Nephron (organoid): ENCODE measurements at regions not wholly inside any gene's neighbourhood (a gene's known extent, or its start where the extent isn't known, plus 50 kb on each side); places are given as distances from the start of the nearest gene placed in this dataset.
"Not testable (repeated sequence)": the region's sequence is repeated elsewhere in the genome, so short reads cannot be mapped to it uniquely, and the experiment has no call there.

Experiments
- H3K27ac Mint-ChIP-seq, 3 experiments: 2 replicates each; pipeline ENCODE4 v1.8.0; 2020; ENCODE audit warnings: mixed read lengths in 3 of 3, mild to moderate bottlenecking in 2 of 3, moderate library complexity in 1 of 3
- H3K27me3 Mint-ChIP-seq: 2 replicates; pipeline ENCODE4 v1.8.0; 2021; ENCODE audit warnings: low read depth, mild to moderate bottlenecking, moderate library complexity, mixed read lengths
- H3K36me3 Mint-ChIP-seq: 2 replicates; pipeline ENCODE4 v1.8.0; 2020; ENCODE audit warnings: low read depth, mixed read lengths
- H3K4me1 Mint-ChIP-seq: 2 replicates; pipeline ENCODE4 v1.8.0; 2020; ENCODE audit warnings: mixed read lengths
- H3K4me3 Mint-ChIP-seq, 3 experiments: 2 replicates each; pipeline ENCODE4 v1.8.0; 2020; ENCODE audit warnings: mild to moderate bottlenecking in 3 of 3, mixed read lengths in 3 of 3, moderate library complexity in 2 of 3
- H3K9me3 Mint-ChIP-seq: 2 replicates; pipeline ENCODE4 v1.8.0; 2020; ENCODE audit warnings: mixed read lengths
- TF ChIP-seq, protein P1 (sequence below), 3 experiments: fragments of 200-600 bp; sonication (generic); IDR thresholded peaks; one replicate each; pipeline ENCODE4 v1.5.0; 2021; ENCODE audit warnings: antibody characterized with exemption in 3 of 3; ENCODE audit not compliant: unreplicated experiment in 3 of 3

DNA sequence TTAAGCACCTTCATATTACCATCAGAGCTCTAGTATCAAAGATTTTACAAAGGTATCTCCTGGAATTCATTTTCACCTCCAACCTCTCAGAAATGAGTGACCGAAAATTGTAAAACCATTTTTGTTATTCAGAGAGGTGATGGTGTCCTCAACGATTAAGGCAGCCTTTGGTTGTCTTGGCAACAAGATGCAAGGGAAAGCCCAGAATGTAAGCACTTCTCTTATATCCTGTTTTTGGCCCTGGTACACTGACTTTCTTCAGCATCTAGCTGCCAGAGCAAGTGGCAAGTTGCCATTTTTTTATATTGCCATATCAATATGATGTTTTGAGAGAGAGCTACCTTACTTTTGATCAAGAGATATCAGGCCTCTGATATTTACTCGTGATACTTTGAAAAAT, 384.9 kb upstream of the NECTIN3 start:
- Mint-ChIP-seq H3K9me3 (no peaks in the 10 kb centered on the region), H3K27me3 (no peaks in the 10 kb centered on the region)
- TF ChIP-seq, protein P1, sequence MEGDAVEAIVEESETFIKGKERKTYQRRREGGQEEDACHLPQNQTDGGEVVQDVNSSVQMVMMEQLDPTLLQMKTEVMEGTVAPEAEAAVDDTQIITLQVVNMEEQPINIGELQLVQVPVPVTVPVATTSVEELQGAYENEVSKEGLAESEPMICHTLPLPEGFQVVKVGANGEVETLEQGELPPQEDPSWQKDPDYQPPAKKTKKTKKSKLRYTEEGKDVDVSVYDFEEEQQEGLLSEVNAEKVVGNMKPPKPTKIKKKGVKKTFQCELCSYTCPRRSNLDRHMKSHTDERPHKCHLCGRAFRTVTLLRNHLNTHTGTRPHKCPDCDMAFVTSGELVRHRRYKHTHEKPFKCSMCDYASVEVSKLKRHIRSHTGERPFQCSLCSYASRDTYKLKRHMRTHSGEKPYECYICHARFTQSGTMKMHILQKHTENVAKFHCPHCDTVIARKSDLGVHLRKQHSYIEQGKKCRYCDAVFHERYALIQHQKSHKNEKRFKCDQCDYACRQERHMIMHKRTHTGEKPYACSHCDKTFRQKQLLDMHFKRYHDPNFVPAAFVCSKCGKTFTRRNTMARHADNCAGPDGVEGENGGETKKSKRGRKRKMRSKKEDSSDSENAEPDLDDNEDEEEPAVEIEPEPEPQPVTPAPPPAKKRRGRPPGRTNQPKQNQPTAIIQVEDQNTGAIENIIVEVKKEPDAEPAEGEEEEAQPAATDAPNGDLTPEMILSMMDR (IDR thresholded peaks at IDR 0.05; ENCODE audit: unreplicated experiment in 3 of 3) = no peak

DNA sequence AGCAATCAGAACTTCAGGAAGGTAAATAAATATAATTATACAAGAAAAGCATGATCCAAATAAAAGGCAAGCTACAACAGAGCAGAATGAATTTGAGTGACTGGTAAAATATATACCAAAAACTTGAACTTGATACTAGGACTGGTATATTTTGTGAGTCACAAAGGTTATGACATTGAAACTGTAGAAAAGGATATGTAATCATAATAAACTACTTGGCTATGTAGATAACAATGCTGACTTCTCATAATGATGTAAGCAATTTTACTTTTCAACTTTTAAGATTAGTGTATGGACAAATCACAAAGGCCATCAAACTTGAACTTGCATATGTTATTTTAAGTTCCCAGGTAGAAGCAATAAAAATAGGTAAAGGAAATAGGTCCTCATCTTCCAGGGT, 384.5 kb upstream of the NECTIN3 start:
- Mint-ChIP-seq H3K36me3 (no peaks in the 10 kb centered on the region), H3K4me1 (peaks cover 5% of the 10 kb centered on the region), H3K27me3 (no peaks in the 10 kb centered on the region), H3K9me3 (no peaks in the 10 kb centered on the region), H3K27ac (no peak overlapping the region), H3K4me3 (no peak overlapping the region)
- TF ChIP-seq, protein P1 (IDR thresholded peaks at IDR 0.05; ENCODE audit: unreplicated experiment in 3 of 3) = no peak

More for the DNA sequence above, 384.9 kb upstream of the NECTIN3 start:
- H3K4me3 Mint-ChIP-seq = no peak overlapping the region
- H3K36me3 Mint-ChIP-seq = no peaks in the 10 kb centered on the region
- H3K4me1 Mint-ChIP-seq = peaks cover under 1% of the 10 kb centered on the region
- no peak overlapping the region for H3K27ac Mint-ChIP-seq

DNA sequence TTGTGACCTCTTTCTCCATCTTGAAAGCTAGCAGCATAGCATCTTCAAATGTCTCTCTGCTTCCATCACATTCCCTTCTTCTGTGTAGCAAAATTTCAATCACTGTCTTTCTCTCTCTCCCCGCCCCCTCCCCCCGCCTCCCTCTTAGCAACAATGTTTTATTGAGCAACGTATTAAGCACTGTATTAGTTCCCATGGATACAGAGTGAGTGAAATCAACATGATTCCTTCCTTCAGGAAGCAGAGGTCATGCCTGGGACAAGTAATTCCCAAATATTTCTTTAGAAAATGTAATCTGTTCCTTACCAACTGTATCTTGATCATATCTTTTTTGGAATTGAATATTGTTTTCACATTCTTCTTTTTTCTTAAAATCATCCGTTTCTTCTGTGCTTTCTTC, 373.7 kb upstream of the NECTIN3 start:
- no peak overlapping the region for H3K27ac Mint-ChIP-seq
- H3K4me3 Mint-ChIP-seq = no peak overlapping the region
- H3K27me3 Mint-ChIP-seq = no peaks in the 10 kb centered on the region
- TF ChIP-seq, protein P1 (IDR thresholded peaks at IDR 0.05; ENCODE audit: unreplicated experiment in 3 of 3) = no peak
- peaks cover 3% of the 10 kb centered on the region for H3K36me3 Mint-ChIP-seq
- H3K4me1 Mint-ChIP-seq = no peaks in the 10 kb centered on the region
- H3K9me3 Mint-ChIP-seq = peaks cover 10% of the 10 kb centered on the region

DNA sequence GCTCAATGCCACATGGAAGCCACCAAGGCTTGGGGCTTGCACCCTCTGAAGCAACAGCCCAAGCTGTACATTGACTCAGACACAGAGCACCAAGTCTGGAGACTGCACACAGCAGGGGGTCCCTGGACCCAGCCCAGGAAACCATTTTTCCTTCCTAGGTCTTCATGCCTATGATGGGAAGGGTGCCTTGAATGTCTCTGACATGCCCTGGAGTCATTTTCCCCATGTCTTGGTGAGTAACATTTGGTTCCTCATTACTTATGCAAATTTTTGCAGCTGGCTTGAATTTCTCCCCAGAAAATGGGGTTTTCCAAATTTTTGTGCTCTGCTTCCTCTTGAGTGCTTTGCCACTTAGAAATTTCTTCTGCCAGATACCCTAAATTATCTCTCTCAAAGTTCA, 367.3 kb upstream of the NECTIN3 start:
- H3K4me1 Mint-ChIP-seq, H3K27ac Mint-ChIP-seq, H3K36me3 Mint-ChIP-seq, H3K4me3 Mint-ChIP-seq, H3K27me3 Mint-ChIP-seq: not testable (repeated sequence)
- peaks cover 34% of the 10 kb centered on the region for H3K9me3 Mint-ChIP-seq

DNA sequence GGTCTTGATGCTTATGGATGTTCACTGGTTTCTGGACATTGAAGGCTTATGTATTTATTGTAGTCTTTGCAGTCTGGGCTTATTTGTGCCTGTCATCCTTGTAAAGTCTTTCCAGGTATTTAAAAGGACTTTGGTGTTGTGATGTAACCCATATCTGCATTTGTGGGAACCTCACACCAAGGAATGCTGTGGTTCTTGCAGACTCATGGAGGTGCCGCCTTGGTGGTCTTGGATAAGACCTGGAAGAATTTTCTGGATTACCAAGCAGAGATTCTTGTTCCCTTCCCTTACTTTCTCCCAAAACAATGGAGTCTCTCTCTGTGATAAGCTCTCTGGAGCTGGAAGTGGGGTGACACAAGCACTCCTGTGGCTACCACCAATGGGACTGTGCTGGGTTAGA, 363.5 kb upstream of the NECTIN3 start:
- H3K36me3 Mint-ChIP-seq = peaks cover 6% of the 10 kb centered on the region
- peaks cover 26% of the 10 kb centered on the region for H3K9me3 Mint-ChIP-seq
- H3K27me3 Mint-ChIP-seq = no peaks in the 10 kb centered on the region
- no peak overlapping the region for H3K27ac Mint-ChIP-seq
- no peak overlapping the region for H3K4me3 Mint-ChIP-seq
- no peaks in the 10 kb centered on the region for H3K4me1 Mint-ChIP-seq
- TF ChIP-seq, protein P1 (IDR thresholded peaks at IDR 0.05; ENCODE audit: unreplicated experiment in 3 of 3) = no peak

DNA sequence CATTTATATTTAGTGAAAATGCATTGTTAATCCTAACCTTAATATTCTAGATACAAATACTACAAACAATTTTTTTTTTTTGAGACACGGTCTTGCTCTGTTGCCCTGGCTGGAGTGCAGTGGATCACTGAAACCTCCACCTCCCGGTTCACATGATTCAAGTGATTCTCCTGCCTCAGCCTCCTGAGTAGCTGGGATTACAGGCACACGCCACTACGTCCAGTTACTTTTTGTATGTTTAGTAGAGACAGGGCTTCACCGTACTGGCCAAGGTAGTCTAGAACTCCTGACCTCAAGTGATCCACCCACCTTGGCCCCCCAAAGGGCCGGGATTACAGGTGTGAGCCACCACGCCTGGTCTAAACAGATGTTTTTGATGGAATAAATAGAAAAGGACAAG, 361.5 kb upstream of the NECTIN3 start:
- H3K27me3 Mint-ChIP-seq = no peaks in the 10 kb centered on the region
- H3K9me3 Mint-ChIP-seq = peaks cover 13% of the 10 kb centered on the region
- H3K27ac Mint-ChIP-seq = no peak overlapping the region
- no peaks in the 10 kb centered on the region for H3K36me3 Mint-ChIP-seq
- H3K4me1 Mint-ChIP-seq = no peaks in the 10 kb centered on the region
- TF ChIP-seq, protein P1 (IDR thresholded peaks at IDR 0.05; ENCODE audit: unreplicated experiment in 3 of 3) = no peak
- no peak overlapping the region for H3K4me3 Mint-ChIP-seq
